OCI-LY7 (cell line): ENCODE measurements at regions not wholly inside any gene's neighbourhood (a gene's known extent, or its start where the extent isn't known, plus 50 kb on each side); places are given as distances from the start of the nearest gene placed in this dataset.

ENCODE experiments used
- BruUV-seq: library from RNA; stranded (reverse); fragments of 400-500 nt; replicated peaks from 2 replicates; lab custom pipeline; 2021; lab: Mats Ljungman, UMichigan
- CTCF ChIA-PET: fragments of 300-600 bp; sonication (Branson Sonifier 250); formaldehyde crosslinking; loops from one replicate; lab custom pipeline; 2022; ENCODE audit warnings: antibody characterized with exemption; ENCODE audit not compliant: unreplicated experiment; lab: Charles Lee
- POLR2A ChIA-PET: fragments of 300-600 bp; sonication (Branson Sonifier 250); formaldehyde crosslinking; loops from one replicate; lab custom pipeline; 2022; ENCODE audit warnings: antibody characterized with exemption; lab: Charles Lee
- DNase-seq: peaks from one replicate; pipeline ENCODE4 v3.0.0-alpha.2; 2015; ENCODE audit warnings: low spot score
- H2AFZ ChIP-seq: fragments of 200-600 bp; sonication (generic), shearing (Covaris generic); 2 replicates; pipeline ENCODE4 v1.6.1; 2014; ENCODE audit warnings: mild to moderate bottlenecking, antibody characterized with exemption, low read length, moderate library complexity
- H3K27ac ChIP-seq: fragments of 200-600 bp; sonication (generic); 2 replicates; pipeline ENCODE4 v1.5.1; 2014; ENCODE audit warnings: mixed run types, low read depth, mild to moderate bottlenecking, moderate library complexity, low read length, inconsistent platforms; ENCODE audit not compliant: poor library complexity, severe bottlenecking
- H3K36me3 ChIP-seq: fragments of 200-600 bp; sonication (generic); 2 replicates; pipeline ENCODE4 v1.6.1; 2014; ENCODE audit warnings: mild to moderate bottlenecking, antibody characterized with exemption, low read length, moderate library complexity, mixed read lengths; ENCODE audit not compliant: insufficient read depth
- H3K4me1 ChIP-seq: fragments of 200-600 bp; sonication (generic); 2 replicates; pipeline ENCODE4 v1.5.1; 2014; ENCODE audit warnings: mild to moderate bottlenecking, low read length; ENCODE audit not compliant: insufficient read depth, poor library complexity, severe bottlenecking
- H3K4me2 ChIP-seq: fragments of 200-600 bp; sonication (generic); 2 replicates; pipeline ENCODE4 v1.6.1; 2014; ENCODE audit warnings: mild to moderate bottlenecking, low read length
- H3K4me3 ChIP-seq: fragments of 200-600 bp; sonication (generic); 2 replicates; pipeline ENCODE4 v1.5.1; 2014; ENCODE audit warnings: mild to moderate bottlenecking, low read depth, low read length; ENCODE audit not compliant: poor library complexity, severe bottlenecking
- H3K79me2 ChIP-seq: fragments of 200-600 bp; sonication (generic); 2 replicates; pipeline ENCODE4 v1.6.1; 2016; ENCODE audit warnings: low read depth, mild to moderate bottlenecking, low read length, moderate library complexity, mixed read lengths; ENCODE audit not compliant: insufficient read depth
- H3K9me2 ChIP-seq: fragments of 200-600 bp; sonication (generic); 2 replicates; pipeline ENCODE4 v1.6.1; 2016; ENCODE audit warnings: mild to moderate bottlenecking, low read length, mixed read lengths; ENCODE audit not compliant: insufficient read depth
- H3K9me3 ChIP-seq: fragments of 200-600 bp; sonication (generic); 2 replicates; pipeline ENCODE4 v1.6.1; 2014; ENCODE audit warnings: mild to moderate bottlenecking, mixed run types, low read length, mixed read lengths
- H4K20me1 ChIP-seq: fragments of 200-600 bp; sonication (generic); 2 replicates; pipeline ENCODE4 v1.6.1; 2014; ENCODE audit warnings: mild to moderate bottlenecking, antibody characterized with exemption, low read length, moderate library complexity, mixed read lengths; ENCODE audit not compliant: insufficient read depth
- EZH2phosphoT487 ChIP-seq: fragments of 200-600 bp; sonication (generic); IDR thresholded peaks from 2 replicates; pipeline ENCODE4 v1.6.1; 2018; ENCODE audit warnings: low read depth, borderline replicate concordance, mild to moderate bottlenecking, mixed run types, antibody characterized with exemption, low read length, moderate library complexity, mixed read lengths
- intact Hi-C: fragments of 100-400 bp; cut with micrococcal nuclease; formaldehyde crosslinking; loops from one replicate; pipeline ENCODE4 v1.10.0; 2022; ENCODE audit not compliant: unreplicated experiment
- TF ChIP-seq, protein P1 (sequence below): fragments of 200-600 bp; sonication (generic); conservative IDR thresholded peaks from 2 replicates; pipeline ENCODE4 v1.5.1; 2014; ENCODE audit warnings: mild to moderate bottlenecking, antibody characterized with exemption, low read length, moderate library complexity, mixed read lengths

DNA sequence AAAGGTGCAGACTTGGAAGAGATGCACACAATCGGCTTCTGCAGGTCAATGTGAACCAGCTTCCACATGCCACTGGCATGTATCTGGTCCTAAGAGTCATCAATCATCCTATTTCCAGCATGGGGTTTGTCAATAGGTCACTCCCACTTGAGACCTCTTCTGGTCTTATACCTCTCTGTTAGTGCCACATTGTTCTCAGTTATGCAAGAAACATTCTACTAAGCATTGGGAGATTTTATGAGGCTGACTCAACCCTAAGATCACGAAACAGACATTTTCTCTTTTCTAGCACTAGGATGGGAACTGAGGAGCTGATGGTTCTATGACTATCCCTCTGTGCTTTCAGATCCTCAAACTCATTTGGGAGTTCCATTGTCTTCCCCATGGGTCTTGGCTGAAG is 581.5 kb upstream of the KLF12 start:
- intact Hi-C loops = no loop called here
- H3K9me2 ChIP-seq = no peaks in the 10 kb centered on the region
- H4K20me1 ChIP-seq = no peaks in the 10 kb centered on the region
- H3K9me3 ChIP-seq = no peaks in the 10 kb centered on the region
- H3K4me3 ChIP-seq = no peak overlapping the region
- no peak overlapping the region for H3K27ac ChIP-seq
- H3K79me2 ChIP-seq = no peaks in the 10 kb centered on the region
- no peak overlapping the region for H2AFZ ChIP-seq
- H3K36me3 ChIP-seq = no peaks in the 10 kb centered on the region
- ChIA-PET POLR2A (no interaction called here), CTCF (no interaction called here)
- TF ChIP-seq, protein P1, sequence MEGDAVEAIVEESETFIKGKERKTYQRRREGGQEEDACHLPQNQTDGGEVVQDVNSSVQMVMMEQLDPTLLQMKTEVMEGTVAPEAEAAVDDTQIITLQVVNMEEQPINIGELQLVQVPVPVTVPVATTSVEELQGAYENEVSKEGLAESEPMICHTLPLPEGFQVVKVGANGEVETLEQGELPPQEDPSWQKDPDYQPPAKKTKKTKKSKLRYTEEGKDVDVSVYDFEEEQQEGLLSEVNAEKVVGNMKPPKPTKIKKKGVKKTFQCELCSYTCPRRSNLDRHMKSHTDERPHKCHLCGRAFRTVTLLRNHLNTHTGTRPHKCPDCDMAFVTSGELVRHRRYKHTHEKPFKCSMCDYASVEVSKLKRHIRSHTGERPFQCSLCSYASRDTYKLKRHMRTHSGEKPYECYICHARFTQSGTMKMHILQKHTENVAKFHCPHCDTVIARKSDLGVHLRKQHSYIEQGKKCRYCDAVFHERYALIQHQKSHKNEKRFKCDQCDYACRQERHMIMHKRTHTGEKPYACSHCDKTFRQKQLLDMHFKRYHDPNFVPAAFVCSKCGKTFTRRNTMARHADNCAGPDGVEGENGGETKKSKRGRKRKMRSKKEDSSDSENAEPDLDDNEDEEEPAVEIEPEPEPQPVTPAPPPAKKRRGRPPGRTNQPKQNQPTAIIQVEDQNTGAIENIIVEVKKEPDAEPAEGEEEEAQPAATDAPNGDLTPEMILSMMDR = no peak
- TF ChIP-seq EZH2phosphoT487 = no peak
- DNase-seq = no peak
- BruUV-seq = no TSS peak
- H3K4me1 ChIP-seq = no peaks in the 10 kb centered on the region
- H3K4me2 ChIP-seq = no peak overlapping the region

DNA sequence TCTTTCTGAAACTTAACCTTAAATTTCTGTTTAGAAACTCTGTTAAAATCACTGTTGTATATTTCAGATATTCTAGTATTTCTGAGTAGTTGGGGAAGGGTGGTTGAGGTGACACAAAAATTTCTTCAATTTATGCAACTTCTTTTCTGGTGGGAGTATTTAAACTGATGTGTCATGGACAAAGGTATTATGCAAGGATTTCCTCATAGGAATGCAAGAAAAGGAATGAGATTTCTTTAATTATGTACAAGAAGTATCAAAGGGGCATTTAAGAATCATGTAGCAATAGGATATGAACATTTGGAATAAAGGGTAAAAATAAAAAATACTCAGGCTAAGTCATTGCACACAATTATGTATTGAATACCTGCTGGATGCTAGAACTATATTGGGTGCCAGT is 575.8 kb upstream of the KLF12 start:
- H2AFZ ChIP-seq = no peak overlapping the region
- no peaks in the 10 kb centered on the region for H3K9me2 ChIP-seq
- ChIA-PET CTCF (no interaction called here), POLR2A (no interaction called here)
- no peak overlapping the region for H3K27ac ChIP-seq
- no TSS peak for BruUV-seq
- intact Hi-C loops = no loop called here
- TF ChIP-seq, protein P1 = no peak
- TF ChIP-seq EZH2phosphoT487 = no peak
- H3K4me3 ChIP-seq = no peak overlapping the region
- H3K4me1 ChIP-seq = no peaks in the 10 kb centered on the region
- no peak overlapping the region for H3K4me2 ChIP-seq
- no peaks in the 10 kb centered on the region for H4K20me1 ChIP-seq
- no peaks in the 10 kb centered on the region for H3K36me3 ChIP-seq
- no peaks in the 10 kb centered on the region for H3K79me2 ChIP-seq
- DNase-seq = no peak
- H3K9me3 ChIP-seq = no peaks in the 10 kb centered on the region

DNA sequence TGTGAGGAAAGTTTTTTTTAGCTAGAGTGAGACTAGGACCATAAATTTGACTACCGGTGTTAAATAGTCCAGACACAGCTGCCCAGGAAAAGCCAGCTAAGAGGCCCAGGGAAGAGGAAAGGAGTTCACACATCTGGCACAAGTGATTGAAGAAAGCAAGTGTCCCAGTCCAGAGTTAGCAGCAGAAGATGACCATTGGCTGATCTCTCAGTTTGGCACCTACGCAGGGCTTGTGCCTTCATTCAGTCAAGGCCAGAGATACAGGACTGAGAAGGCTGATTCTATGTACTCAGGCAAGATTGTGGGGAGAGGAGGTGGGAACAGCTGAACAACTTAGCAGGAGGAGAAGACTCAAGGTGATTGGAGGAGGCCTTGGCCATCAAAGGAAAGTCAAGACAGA is 575.0 kb upstream of the KLF12 start:
- Histone ChIP-seq H3K79me2 (no peaks in the 10 kb centered on the region), H3K4me1 (no peaks in the 10 kb centered on the region), H3K9me2 (no peaks in the 10 kb centered on the region), H2AFZ (no peak overlapping the region), H3K27ac (no peak overlapping the region), H3K4me2 (no peak overlapping the region), H4K20me1 (no peaks in the 10 kb centered on the region), H3K4me3 (no peak overlapping the region), H3K9me3 (no peaks in the 10 kb centered on the region), H3K36me3 (no peaks in the 10 kb centered on the region)
- ChIA-PET POLR2A (interaction anchor here (0.5 kb wide), 1 partner anchor 12 kb away, joined by 3 read pairs; no protein-coding TSS in a partner anchor), CTCF (no interaction called here)
- no peak for DNase-seq
- intact Hi-C loops = no loop called here
- TF ChIP-seq EZH2phosphoT487 = no peak
- TF ChIP-seq, protein P1 = no peak
- no TSS peak for BruUV-seq
